ENCODE measurements at regions not wholly inside any gene's neighbourhood (a gene's known extent, or its start where the extent isn't known, plus 50 kb on each side); places are given as distances from the start of the nearest gene placed in this dataset.

GRCh38 chr6:15792842-15793241 lies 130.0 kb upstream of the DTNBP1 start:
- H3K27me3 Mint-ChIP-seq, result peaks cover 14% of the 10 kb centered on the region
- ATAC-seq (ENCODE audit: low read depth in 2 of 2), result no peak
- Histone ChIP-seq H3K27ac (ENCODE audit: insufficient read depth, low read length, poor library complexity, severe bottlenecking) (no peak overlapping the region), H3K9me3 (ENCODE audit: control insufficient read depth in 2 of 2, low read length in 2 of 2) (no peaks in the 10 kb centered on the region), H3K4me3 (ENCODE audit: low read depth, low read length) (no peak overlapping the region), H3K27me3 (ENCODE audit: control insufficient read depth, insufficient read depth, low read length) (peaks cover 3% of the 10 kb centered on the region), H3K4me1 (ENCODE audit: control insufficient read depth, insufficient read depth, low read length, poor library complexity, severe bottlenecking) (no peaks in the 10 kb centered on the region), H3K36me3 (ENCODE audit: control insufficient read depth, insufficient read depth, low read length) (no peaks in the 10 kb centered on the region)
- no peak for DNase-seq
- no peak overlapping the region for H3K4me3 Mint-ChIP-seq
- peaks cover 0 to 15% (median 2%) of the 10 kb centered on the region in 7 donors for H3K9me3 Mint-ChIP-seq
- H3K27ac Mint-ChIP-seq, result no peak overlapping the region
- no peaks in the 10 kb centered on the region for H3K4me1 Mint-ChIP-seq
- no peaks in the 10 kb centered on the region for H3K36me3 Mint-ChIP-seq

GRCh38 chr6:15791448-15792181 lies 128.8 kb upstream of the DTNBP1 start:
- Mint-ChIP-seq H3K27me3 (peaks cover 14% of the 10 kb centered on the region), H3K36me3 (no peaks in the 10 kb centered on the region), H3K4me3 (no peak overlapping the region), H3K4me1 (no peaks in the 10 kb centered on the region), H3K9me3 (peaks cover 0 to 8% (median 0%) of the 10 kb centered on the region in 7 donors), H3K27ac (no peak overlapping the region)
- ATAC-seq (ENCODE audit: low read depth in 2 of 2) (no peak), DNase-seq (no peak)
- no peaks in the 10 kb centered on the region for H3K36me3 ChIP-seq (ENCODE audit: control insufficient read depth, insufficient read depth, low read length)
- H3K27me3 ChIP-seq (ENCODE audit: control insufficient read depth, insufficient read depth, low read length), result peaks cover 3% of the 10 kb centered on the region
- no peak overlapping the region for H3K27ac ChIP-seq (ENCODE audit: insufficient read depth, low read length, poor library complexity, severe bottlenecking)
- no peak overlapping the region for H3K4me3 ChIP-seq (ENCODE audit: low read depth, low read length)
- no peaks in the 10 kb centered on the region for H3K9me3 ChIP-seq (ENCODE audit: control insufficient read depth in 2 of 2, low read length in 2 of 2)
- no peaks in the 10 kb centered on the region for H3K4me1 ChIP-seq (ENCODE audit: control insufficient read depth, insufficient read depth, low read length, poor library complexity, severe bottlenecking)

GRCh38 chr6:15790116-15790515 lies 127.3 kb upstream of the DTNBP1 start:
- H3K9me3 ChIP-seq (ENCODE audit: control insufficient read depth in 2 of 2, low read length in 2 of 2), result no peaks in the 10 kb centered on the region
- ATAC-seq (ENCODE audit: low read depth in 2 of 2) (no peak), DNase-seq (no peak)
- H3K4me3 Mint-ChIP-seq, result no peak overlapping the region
- peaks cover 0 to 4% (median 0%) of the 10 kb centered on the region in 7 donors for H3K9me3 Mint-ChIP-seq
- no peaks in the 10 kb centered on the region for H3K36me3 Mint-ChIP-seq
- H3K36me3 ChIP-seq (ENCODE audit: control insufficient read depth, insufficient read depth, low read length), result no peaks in the 10 kb centered on the region
- no peak overlapping the region for H3K27ac ChIP-seq (ENCODE audit: insufficient read depth, low read length, poor library complexity, severe bottlenecking)
- peaks cover 3% of the 10 kb centered on the region for H3K27me3 ChIP-seq (ENCODE audit: control insufficient read depth, insufficient read depth, low read length)
- H3K27ac Mint-ChIP-seq, result no peak overlapping the region
- H3K4me1 Mint-ChIP-seq, result no peaks in the 10 kb centered on the region
- H3K4me1 ChIP-seq (ENCODE audit: control insufficient read depth, insufficient read depth, low read length, poor library complexity, severe bottlenecking), result no peaks in the 10 kb centered on the region
- H3K27me3 Mint-ChIP-seq, result peaks cover 13% of the 10 kb centered on the region
- H3K4me3 ChIP-seq (ENCODE audit: low read depth, low read length), result no peak overlapping the region

GRCh38 chr6:15786846-15787245 lies 124.0 kb upstream of the DTNBP1 start:
- H3K4me3 ChIP-seq (ENCODE audit: low read depth, low read length), result no peak overlapping the region
- Mint-ChIP-seq H3K4me1 (no peaks in the 10 kb centered on the region), H3K27ac (no peak overlapping the region), H3K4me3 (no peak overlapping the region), H3K9me3 (peaks cover 0 to 3% (median 0%) of the 10 kb centered on the region in 7 donors), H3K36me3 (no peaks in the 10 kb centered on the region), H3K27me3 (peaks cover 6% of the 10 kb centered on the region)
- DNase-seq (no peak), ATAC-seq (ENCODE audit: low read depth in 2 of 2) (no peak)
- no peaks in the 10 kb centered on the region for H3K4me1 ChIP-seq (ENCODE audit: control insufficient read depth, insufficient read depth, low read length, poor library complexity, severe bottlenecking)
- H3K9me3 ChIP-seq (ENCODE audit: control insufficient read depth in 2 of 2, low read length in 2 of 2), result no peaks in the 10 kb centered on the region
- H3K36me3 ChIP-seq (ENCODE audit: control insufficient read depth, insufficient read depth, low read length), result no peaks in the 10 kb centered on the region
- H3K27ac ChIP-seq (ENCODE audit: insufficient read depth, low read length, poor library complexity, severe bottlenecking), result no peak overlapping the region
- no peaks in the 10 kb centered on the region for H3K27me3 ChIP-seq (ENCODE audit: control insufficient read depth, insufficient read depth, low read length)

GRCh38 chr6:15783484-15783883 lies 120.7 kb upstream of the DTNBP1 start:
- no peaks in the 10 kb centered on the region for H3K4me1 ChIP-seq (ENCODE audit: control insufficient read depth, insufficient read depth, low read length, poor library complexity, severe bottlenecking)
- H3K9me3 Mint-ChIP-seq, result peaks cover 0 to 2% (median 0%) of the 10 kb centered on the region in 7 donors
- H3K36me3 ChIP-seq (ENCODE audit: control insufficient read depth, insufficient read depth, low read length), result no peaks in the 10 kb centered on the region
- no peak overlapping the region for H3K4me3 Mint-ChIP-seq
- H3K27me3 ChIP-seq (ENCODE audit: control insufficient read depth, insufficient read depth, low read length), result no peaks in the 10 kb centered on the region
- no peaks in the 10 kb centered on the region for H3K4me1 Mint-ChIP-seq
- H3K27ac Mint-ChIP-seq, result no peak overlapping the region
- no peak for DNase-seq
- H3K27ac ChIP-seq (ENCODE audit: insufficient read depth, low read length, poor library complexity, severe bottlenecking), result no peak overlapping the region
- no peaks in the 10 kb centered on the region for H3K36me3 Mint-ChIP-seq
- no peak overlapping the region for H3K4me3 ChIP-seq (ENCODE audit: low read depth, low read length)
- no peaks in the 10 kb centered on the region for H3K27me3 Mint-ChIP-seq
- ATAC-seq (ENCODE audit: low read depth in 2 of 2), result no peak
- no peaks in the 10 kb centered on the region for H3K9me3 ChIP-seq (ENCODE audit: control insufficient read depth in 2 of 2, low read length in 2 of 2)

GRCh38 chr6:15781890-15782289 lies 119.1 kb upstream of the DTNBP1 start:
- Histone ChIP-seq H3K27me3 (ENCODE audit: control insufficient read depth, insufficient read depth, low read length) (no peaks in the 10 kb centered on the region), H3K36me3 (ENCODE audit: control insufficient read depth, insufficient read depth, low read length) (no peaks in the 10 kb centered on the region), H3K4me1 (ENCODE audit: control insufficient read depth, insufficient read depth, low read length, poor library complexity, severe bottlenecking) (no peaks in the 10 kb centered on the region), H3K27ac (ENCODE audit: insufficient read depth, low read length, poor library complexity, severe bottlenecking) (no peak overlapping the region), H3K4me3 (ENCODE audit: low read depth, low read length) (no peak overlapping the region), H3K9me3 (ENCODE audit: control insufficient read depth in 2 of 2, low read length in 2 of 2) (no peaks in the 10 kb centered on the region)
- H3K36me3 Mint-ChIP-seq, result no peaks in the 10 kb centered on the region
- H3K4me1 Mint-ChIP-seq, result no peaks in the 10 kb centered on the region
- H3K27ac Mint-ChIP-seq, result no peak overlapping the region
- peaks cover 0 to 2% (median 0%) of the 10 kb centered on the region in 7 donors for H3K9me3 Mint-ChIP-seq
- H3K4me3 Mint-ChIP-seq, result no peak overlapping the region
- ATAC-seq (ENCODE audit: low read depth in 2 of 2) (no peak), DNase-seq (no peak)
- no peaks in the 10 kb centered on the region for H3K27me3 Mint-ChIP-seq

GRCh38 chr6:15781333-15781732 lies 118.5 kb upstream of the DTNBP1 start:
- Mint-ChIP-seq H3K4me3 (no peak overlapping the region), H3K36me3 (no peaks in the 10 kb centered on the region), H3K27ac (no peak overlapping the region), H3K9me3 (peaks cover 0 to 2% (median 0%) of the 10 kb centered on the region in 7 donors), H3K4me1 (peaks cover 0 to 3% (median 2%) of the 10 kb centered on the region in 4 donors), H3K27me3 (no peaks in the 10 kb centered on the region)
- ATAC-seq (ENCODE audit: low read depth in 2 of 2), result no peak
- Histone ChIP-seq H3K4me3 (ENCODE audit: low read depth, low read length) (no peak overlapping the region), H3K4me1 (ENCODE audit: control insufficient read depth, insufficient read depth, low read length, poor library complexity, severe bottlenecking) (no peaks in the 10 kb centered on the region), H3K27me3 (ENCODE audit: control insufficient read depth, insufficient read depth, low read length) (no peaks in the 10 kb centered on the region), H3K9me3 (ENCODE audit: control insufficient read depth in 2 of 2, low read length in 2 of 2) (no peaks in the 10 kb centered on the region), H3K27ac (ENCODE audit: insufficient read depth, low read length, poor library complexity, severe bottlenecking) (no peak overlapping the region), H3K36me3 (ENCODE audit: control insufficient read depth, insufficient read depth, low read length) (no peaks in the 10 kb centered on the region)
- DNase-seq, result no peak

GRCh38 chr6:15780437-15780836 lies 117.6 kb upstream of the DTNBP1 start:
- Histone ChIP-seq H3K4me1 (ENCODE audit: control insufficient read depth, insufficient read depth, low read length, poor library complexity, severe bottlenecking) (no peaks in the 10 kb centered on the region), H3K4me3 (ENCODE audit: low read depth, low read length) (no peak overlapping the region), H3K36me3 (ENCODE audit: control insufficient read depth, insufficient read depth, low read length) (no peaks in the 10 kb centered on the region), H3K9me3 (ENCODE audit: control insufficient read depth in 2 of 2, low read length in 2 of 2) (no peaks in the 10 kb centered on the region), H3K27ac (ENCODE audit: insufficient read depth, low read length, poor library complexity, severe bottlenecking) (no peak overlapping the region), H3K27me3 (ENCODE audit: control insufficient read depth, insufficient read depth, low read length) (no peaks in the 10 kb centered on the region)
- DNase-seq (no peak), ATAC-seq (ENCODE audit: low read depth in 2 of 2) (no peak)
- Mint-ChIP-seq H3K9me3 (no peaks in the 10 kb centered on the region), H3K4me3 (no peak overlapping the region), H3K27me3 (no peaks in the 10 kb centered on the region), H3K36me3 (no peaks in the 10 kb centered on the region), H3K27ac (no peak overlapping the region), H3K4me1 (peaks cover 0 to 6% (median 5%) of the 10 kb centered on the region in 4 donors)
